H1 (cell line): ENCODE measurements at regions not wholly inside any gene's neighbourhood (a gene's known extent, or its start where the extent isn't known, plus 50 kb on each side); places are given as distances from the start of the nearest gene placed in this dataset.

Experiments used
- CTCF ChIA-PET: fragments of 300-600 bp; sonication (Branson Sonifier 250); formaldehyde crosslinking; loops from one replicate; lab custom pipeline; 2021; ENCODE audit not compliant: partially characterized antibody; lab: Charles Lee
- POLR2A ChIA-PET: fragments of 300-600 bp; sonication (Branson Sonifier 250); formaldehyde crosslinking; loops from one replicate; lab custom pipeline; 2021; ENCODE audit warnings: inconsistent platforms; ENCODE audit not compliant: partially characterized antibody; lab: Charles Lee
- DNase-seq, 2 experiments: peaks; one replicate each; pipeline versions ENCODE4 v3.0.0 to v3.0.0-alpha.2; 2010 to 2022; ENCODE audit warnings: low spot score in 2 of 2, low read depth in 1 of 2, mixed read lengths in 1 of 2
- FAIRE-seq: peaks from 2 replicates; lab custom pipeline; 2011; peaks lifted over from hg19 to GRCh38; lab: Jason Lieb, UNC
- H2AFZ ChIP-seq: 2 replicates; pipeline ENCODE4 v1.8.1; 2012; ENCODE audit warnings: low read length, inconsistent platforms
- H2AK5ac ChIP-seq: 2 replicates; pipeline ENCODE4 v1.6.1; 2013; ENCODE audit warnings: low read depth, low read length
- H2BK120ac ChIP-seq: replicated peaks from 2 replicates; pipeline ENCODE3; 2013; ENCODE audit warnings: low read depth, low read length, inconsistent platforms
- H2BK12ac ChIP-seq: 2 replicates; pipeline ENCODE4 v1.6.1; 2013; ENCODE audit warnings: low read depth, low read length
- H2BK15ac ChIP-seq: 2 replicates; pipeline ENCODE4 v1.6.1; 2013; ENCODE audit warnings: low read length
- H2BK20ac ChIP-seq: 2 replicates; pipeline ENCODE4 v1.6.1; 2013; ENCODE audit warnings: low read length
- H2BK5ac ChIP-seq: 2 replicates; pipeline ENCODE4 v1.6.1; 2013; ENCODE audit warnings: low read depth, low read length
- H3K14ac ChIP-seq: 2 replicates; pipeline ENCODE4 v1.6.1; 2013; ENCODE audit warnings: inconsistent platforms; ENCODE audit not compliant: insufficient read length
- H3K18ac ChIP-seq: 2 replicates; pipeline ENCODE4 v1.6.1; 2013; ENCODE audit warnings: low read length; ENCODE audit errors: extremely low read depth
- H3K23ac ChIP-seq: 2 replicates; pipeline ENCODE4 v1.6.1; 2013; ENCODE audit warnings: inconsistent platforms; ENCODE audit not compliant: insufficient read length
- H3K23me2 ChIP-seq: 2 replicates; pipeline ENCODE4 v1.6.1; 2013; ENCODE audit warnings: low read depth, low read length
- H3K27ac ChIP-seq: 2 replicates; pipeline ENCODE4 v1.6.1; 2011; ENCODE audit warnings: low read depth, low read length, inconsistent platforms
- H3K27me3 ChIP-seq, 4 experiments: replicated peaks in 1 of 4; 1 replicate in 1 of 4; 2 replicates in 3 of 4; pipeline versions ENCODE4 v1.6.1 to v1.8.1; 2011 to 2013; ENCODE audit warnings: low read length in 3 of 4, mild to moderate bottlenecking in 3 of 4, inconsistent platforms in 2 of 4, mixed read lengths in 2 of 4, moderate library complexity in 1 of 4; ENCODE audit not compliant: control insufficient read depth in 3 of 4, insufficient read depth in 3 of 4; ENCODE audit errors: extremely low read depth in 1 of 4
- H3K36me3 ChIP-seq, 4 experiments: 2 replicates each; pipeline versions ENCODE4 v1.6.1 to v1.8.1; 2011 to 2013; ENCODE audit warnings: mild to moderate bottlenecking in 4 of 4, low read length in 3 of 4, moderate library complexity in 2 of 4, control low read depth in 1 of 4, inconsistent platforms in 1 of 4; ENCODE audit not compliant: insufficient read depth in 4 of 4, control insufficient read depth in 2 of 4
- H3K4ac ChIP-seq: replicated peaks from 2 replicates; pipeline ENCODE3; 2013; ENCODE audit warnings: low read length, low read depth, mixed read lengths, inconsistent platforms; ENCODE audit not compliant: insufficient read length
- H3K4me1 ChIP-seq, 4 experiments: replicated peaks in 1 of 4; 1 replicate in 1 of 4; 2 replicates in 3 of 4; pipeline versions ENCODE4 v1.6.1 to v1.8.1; 2011 to 2013; ENCODE audit warnings: low read length in 3 of 4, inconsistent platforms in 2 of 4, mixed read lengths in 1 of 4; ENCODE audit not compliant: insufficient read depth in 4 of 4, control insufficient read depth in 3 of 4
- H3K4me2 ChIP-seq, 2 experiments: 2 replicates each; pipeline versions ENCODE4 v1.6.1 to v1.8.1; 2011 to 2013; ENCODE audit warnings: low read depth in 2 of 2, low read length in 2 of 2, control low read depth in 1 of 2, inconsistent platforms in 1 of 2, mild to moderate bottlenecking in 1 of 2; ENCODE audit not compliant: insufficient read depth in 1 of 2
- H3K4me3 ChIP-seq, 4 experiments: fragments of 200-600, 300-600 bp in 1 of 4; sonication (generic), shearing (Covaris generic), sonication (Bioruptor Twin) in 1 of 4; 2 replicates each; pipeline versions ENCODE4 v1.5.1 to v1.8.1; 2011 to 2016; ENCODE audit warnings: low read length in 4 of 4, low read depth in 3 of 4, control low read depth in 2 of 4, inconsistent platforms in 2 of 4, mild to moderate bottlenecking in 2 of 4, mixed read lengths in 1 of 4, moderate library complexity in 1 of 4; ENCODE audit not compliant: insufficient read depth in 2 of 4; ENCODE audit errors: extremely low read depth in 1 of 4
- H3K56ac ChIP-seq: replicated peaks from 2 replicates; pipeline ENCODE3; 2013; ENCODE audit warnings: low read depth, mild to moderate bottlenecking, mixed read lengths, low read length, inconsistent platforms; ENCODE audit not compliant: insufficient read length
- H3K79me1 ChIP-seq: 2 replicates; pipeline ENCODE4 v1.6.1; 2013; ENCODE audit warnings: low read depth, low read length, control low read depth
- H3K79me2 ChIP-seq, 2 experiments: 2 replicates each; pipeline versions ENCODE4 v1.6.1 to v1.8.1; 2012 to 2013; ENCODE audit warnings: low read length in 2 of 2, mild to moderate bottlenecking in 2 of 2, inconsistent platforms in 1 of 2; ENCODE audit not compliant: insufficient read depth in 2 of 2, control insufficient read depth in 1 of 2
- H3K9ac ChIP-seq, 4 experiments: replicated peaks in 1 of 4; 1 replicate in 1 of 4; 2 replicates in 3 of 4; pipeline versions ENCODE4 v1.6.1 to v1.8.1; 2011 to 2013; ENCODE audit warnings: low read depth in 3 of 4, low read length in 3 of 4, control low read depth in 2 of 4, mild to moderate bottlenecking in 2 of 4, moderate library complexity in 2 of 4, inconsistent platforms in 1 of 4; ENCODE audit errors: extremely low read depth in 1 of 4
- H3K9me3 ChIP-seq, 2 experiments: 2 replicates each; pipeline versions ENCODE4 v1.6.1 to v1.8.1; 2012 to 2013; ENCODE audit warnings: mild to moderate bottlenecking in 2 of 2, moderate library complexity in 2 of 2, control low read depth in 1 of 2, inconsistent platforms in 1 of 2, low read depth in 1 of 2, low read length in 1 of 2, mixed read lengths in 1 of 2; ENCODE audit not compliant: insufficient read depth in 2 of 2
- H4K20me1 ChIP-seq, 2 experiments: replicated peaks in 1 of 2; 2 replicates each; pipeline versions ENCODE3 to v1.8.1; 2011 to 2013; ENCODE audit warnings: inconsistent platforms in 2 of 2, low read length in 2 of 2, mild to moderate bottlenecking in 1 of 2; ENCODE audit not compliant: insufficient read depth in 2 of 2, control insufficient read depth in 1 of 2
- H4K5ac ChIP-seq: 2 replicates; pipeline ENCODE4 v1.6.1; 2013; ENCODE audit warnings: low read length, low read depth, mixed read lengths, inconsistent platforms; ENCODE audit not compliant: insufficient read length
- H4K8ac ChIP-seq: 2 replicates; pipeline ENCODE4 v1.8.0; 2013; ENCODE audit warnings: mild to moderate bottlenecking, moderate library complexity, low read length, inconsistent platforms; ENCODE audit not compliant: insufficient read depth; ENCODE audit errors: extremely low read depth
- H4K91ac ChIP-seq: replicated peaks from 2 replicates; pipeline ENCODE3; 2013; ENCODE audit warnings: low read length, mixed read lengths, inconsistent platforms; ENCODE audit not compliant: insufficient read length
- CBX5 ChIP-seq: fragments of 300-800, 300-1000 bp; sonication (generic); IDR thresholded peaks from 2 replicates; pipeline ENCODE4 v1.7.1; 2016; ENCODE audit warnings: antibody characterized with exemption, low read length, low read depth
- HDAC2 ChIP-seq, 2 experiments: fragments of 300-600 bp in 1 of 2; sonication (generic) in 1 of 2; IDR thresholded peaks; 2 replicates each; pipeline ENCODE4 v1.6.1; 2011 to 2012; ENCODE audit warnings: low read depth in 2 of 2, low read length in 2 of 2, mild to moderate bottlenecking in 2 of 2, moderate library complexity in 2 of 2, borderline replicate concordance in 1 of 2, inconsistent platforms in 1 of 2
- WGBS, 2 experiments: shearing (Covaris generic) in 1 of 2; methylation state at CpG; one replicate each; pipeline versions ENCODE4 v1.1.6 to v1.1.7; 2013 to 2015; ENCODE audit warnings: low lambda C conversion rate in 2 of 2, mixed read lengths in 2 of 2, inconsistent platforms in 1 of 2, low coverage in 1 of 2, missing lambda C conversion rate in 1 of 2; ENCODE audit not compliant: insufficient replicate concordance in 2 of 2, insufficient coverage in 1 of 2, insufficient read length in 1 of 2; ENCODE audit errors: extremely low coverage in 1 of 2, missing lambda C conversion rate in 1 of 2; 5-methylcytosine and 5-hydroxymethylcytosine counted together
- TF ChIP-seq, protein P1 (sequence below): IDR thresholded peaks from 2 replicates; pipeline ENCODE4 v1.6.1; 2011; ENCODE audit warnings: low read length, improper control_type of control experiment

DNA sequence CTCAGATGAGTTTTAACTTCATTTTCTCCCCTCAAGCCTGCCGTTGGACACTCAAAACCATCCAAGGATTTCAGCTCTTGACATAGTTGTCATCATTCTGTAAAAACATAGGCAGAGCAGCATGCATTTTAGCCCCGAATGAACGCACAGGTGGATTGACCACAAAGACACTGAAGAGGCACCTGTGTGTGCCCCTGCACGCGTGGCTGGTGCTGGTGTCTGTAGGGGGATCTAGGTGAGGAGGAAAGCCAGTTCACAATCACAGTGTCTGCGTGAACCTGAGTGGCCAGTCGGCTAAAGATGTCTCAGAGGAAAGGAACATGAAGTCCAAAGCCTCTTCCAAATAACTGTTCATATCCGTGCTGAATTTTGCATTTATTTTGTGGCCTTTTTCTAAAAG lies 309.2 kb downstream of the QKI start:
- no peak overlapping the region for H2AFZ ChIP-seq
- no peak overlapping the region for H4K5ac ChIP-seq
- FAIRE-seq: no peak
- no peak overlapping the region for H3K27ac ChIP-seq
- H3K14ac ChIP-seq: no peak overlapping the region
- no peak overlapping the region for H3K56ac ChIP-seq
- H3K23ac ChIP-seq: no peak overlapping the region
- no peak overlapping the region for H2BK120ac ChIP-seq
- no peak overlapping the region for H2BK15ac ChIP-seq
- H3K9me3 ChIP-seq: no peaks in the 10 kb centered on the region
- POLR2A ChIA-PET: no interaction called here
- no peak overlapping the region for H3K4ac ChIP-seq
- no peak overlapping the region for H2BK12ac ChIP-seq
- CTCF ChIA-PET: interaction anchor here (0.9 to 1.8 kb wide), 2 partner anchors 11 kb away, joined by 3 to 6 read pairs; no protein-coding TSS in a partner anchor
- no peak overlapping the region for H3K18ac ChIP-seq
- H4K91ac ChIP-seq: no peak overlapping the region
- no peak overlapping the region for H3K4me3 ChIP-seq
- H3K9ac ChIP-seq: no peak overlapping the region
- H3K4me1 ChIP-seq: peaks cover 0 to 1% (median 0%) of the 10 kb centered on the region in 4 experiments; a peak in 1 of 7 replicates
- DNase-seq: no peak
- no peak overlapping the region for H3K4me2 ChIP-seq
- H3K27me3 ChIP-seq: no peaks in the 10 kb centered on the region
- no peak overlapping the region for H4K8ac ChIP-seq
- H2BK5ac ChIP-seq: no peak overlapping the region
- no peak overlapping the region for H2BK20ac ChIP-seq
- no peaks in the 10 kb centered on the region for H3K79me1 ChIP-seq
- no peaks in the 10 kb centered on the region for H4K20me1 ChIP-seq
- H3K79me2 ChIP-seq: no peaks in the 10 kb centered on the region
- H3K23me2 ChIP-seq: no peaks in the 10 kb centered on the region
- H3K36me3 ChIP-seq: no peaks in the 10 kb centered on the region
- H2AK5ac ChIP-seq: no peak overlapping the region
- 98% methylated on average over 8 of the region's 8 CpGs; no CpG with 5 or more reads in 1 of the 2 experiments for WGBS, 2 experiments
- TF ChIP-seq, protein P1, sequence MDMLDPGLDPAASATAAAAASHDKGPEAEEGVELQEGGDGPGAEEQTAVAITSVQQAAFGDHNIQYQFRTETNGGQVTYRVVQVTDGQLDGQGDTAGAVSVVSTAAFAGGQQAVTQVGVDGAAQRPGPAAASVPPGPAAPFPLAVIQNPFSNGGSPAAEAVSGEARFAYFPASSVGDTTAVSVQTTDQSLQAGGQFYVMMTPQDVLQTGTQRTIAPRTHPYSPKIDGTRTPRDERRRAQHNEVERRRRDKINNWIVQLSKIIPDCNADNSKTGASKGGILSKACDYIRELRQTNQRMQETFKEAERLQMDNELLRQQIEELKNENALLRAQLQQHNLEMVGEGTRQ: no peak
- no peak for TF ChIP-seq HDAC2 (IDR thresholded peaks at IDR 0.05; ENCODE audit: borderline replicate concordance in 1 of 2, low read depth in 2 of 2, low read length in 2 of 2)
- TF ChIP-seq CBX5: no peak
